GM12878 (cell line): ENCODE measurements at regions not wholly inside any gene's neighbourhood (a gene's known extent, or its start where the extent isn't known, plus 50 kb on each side); places are given as distances from the start of the nearest gene placed in this dataset.

Experiments used
- ESRRA ChIP-seq: IDR thresholded peaks from 2 replicates; pipeline ENCODE4 v1.6.1; 2012; ENCODE audit warnings: mild to moderate bottlenecking, low read length, improper control_type of control experiment
- GATAD2B ChIP-seq: fragments of 450-650 bp; conservative IDR thresholded peaks from 2 replicates; pipeline ENCODE4 v1.6.1; 2017; ENCODE audit warnings: low read depth, mild to moderate bottlenecking, moderate library complexity
- HDAC6 ChIP-seq: fragments of 200-600 bp; sonication (generic); IDR thresholded peaks from one replicate; pipeline ENCODE4 v1.8.0; 2017; ENCODE audit warnings: antibody characterized with exemption; ENCODE audit not compliant: unreplicated experiment
- KDM1A ChIP-seq: fragments of 200-600 bp; sonication (generic); IDR thresholded peaks from 2 replicates; pipeline ENCODE4 v1.6.1; 2016; ENCODE audit warnings: borderline replicate concordance
- RAD51 ChIP-seq: fragments of 450-650 bp; IDR thresholded peaks from 2 replicates; pipeline ENCODE4 v1.6.1; 2016; ENCODE audit warnings: moderate library complexity, mild to moderate bottlenecking, inconsistent platforms
- RCOR1 ChIP-seq: conservative IDR thresholded peaks from 2 replicates; pipeline ENCODE4 v1.6.1; 2012; ENCODE audit warnings: low read depth, low read length, improper control_type of control experiment
- SMC3 ChIP-seq: IDR thresholded peaks from 2 replicates; pipeline ENCODE4 v1.6.1; 2011; ENCODE audit warnings: low read length, improper control_type of control experiment, borderline replicate concordance
- TCF3 ChIP-seq: IDR thresholded peaks from 2 replicates; pipeline ENCODE4 v1.6.1; 2012; ENCODE audit warnings: low read depth, mild to moderate bottlenecking, low read length, borderline replicate concordance; ENCODE audit not compliant: insufficient read depth
- WRNIP1 ChIP-seq: IDR thresholded peaks from 2 replicates; pipeline ENCODE4 v1.6.1; 2011; ENCODE audit warnings: low read depth, low read length, improper control_type of control experiment, borderline replicate concordance
- TF ChIP-seq, protein P1 (sequence below): IDR thresholded peaks from 2 replicates; pipeline ENCODE4 v1.6.1; 2012; ENCODE audit warnings: low read depth, low read length, improper control_type of control experiment
- TF ChIP-seq, protein P2 (sequence below): fragments of 450-650 bp; IDR thresholded peaks from 2 replicates; pipeline ENCODE4 v1.6.1; 2017; ENCODE audit warnings: mild to moderate bottlenecking, moderate library complexity
- TF ChIP-seq, protein P3 (sequence below): fragments of 450-650 bp; IDR thresholded peaks from 2 replicates; pipeline ENCODE4 v1.6.1; 2016; ENCODE audit warnings: mild to moderate bottlenecking
- TF ChIP-seq, protein P4 (sequence below), 3 experiments: IDR thresholded peaks in 2 of 3; conservative IDR thresholded peaks in 1 of 3; 2 replicates each; pipeline ENCODE4 v1.5.1; 2011; ENCODE audit warnings: low read depth in 3 of 3, low read length in 3 of 3, mild to moderate bottlenecking in 3 of 3, control low read depth in 2 of 3, moderate library complexity in 2 of 3, inconsistent platforms in 1 of 3, mixed read lengths in 1 of 3; ENCODE audit not compliant: control insufficient read depth in 2 of 3, insufficient read depth in 1 of 3; ENCODE audit errors: extremely low read depth in 1 of 3
- TF ChIP-seq, protein P5 (sequence below): fragments of 450-650 bp; formaldehyde crosslinking; IDR thresholded peaks from 2 replicates; pipeline ENCODE4 v1.4.0; 2020; ENCODE audit warnings: mild to moderate bottlenecking, moderate library complexity
- TF ChIP-seq, protein P6 (sequence below): IDR thresholded peaks from 2 replicates; pipeline ENCODE4 v1.6.1; 2012; ENCODE audit warnings: low read length, inconsistent platforms

DNA sequence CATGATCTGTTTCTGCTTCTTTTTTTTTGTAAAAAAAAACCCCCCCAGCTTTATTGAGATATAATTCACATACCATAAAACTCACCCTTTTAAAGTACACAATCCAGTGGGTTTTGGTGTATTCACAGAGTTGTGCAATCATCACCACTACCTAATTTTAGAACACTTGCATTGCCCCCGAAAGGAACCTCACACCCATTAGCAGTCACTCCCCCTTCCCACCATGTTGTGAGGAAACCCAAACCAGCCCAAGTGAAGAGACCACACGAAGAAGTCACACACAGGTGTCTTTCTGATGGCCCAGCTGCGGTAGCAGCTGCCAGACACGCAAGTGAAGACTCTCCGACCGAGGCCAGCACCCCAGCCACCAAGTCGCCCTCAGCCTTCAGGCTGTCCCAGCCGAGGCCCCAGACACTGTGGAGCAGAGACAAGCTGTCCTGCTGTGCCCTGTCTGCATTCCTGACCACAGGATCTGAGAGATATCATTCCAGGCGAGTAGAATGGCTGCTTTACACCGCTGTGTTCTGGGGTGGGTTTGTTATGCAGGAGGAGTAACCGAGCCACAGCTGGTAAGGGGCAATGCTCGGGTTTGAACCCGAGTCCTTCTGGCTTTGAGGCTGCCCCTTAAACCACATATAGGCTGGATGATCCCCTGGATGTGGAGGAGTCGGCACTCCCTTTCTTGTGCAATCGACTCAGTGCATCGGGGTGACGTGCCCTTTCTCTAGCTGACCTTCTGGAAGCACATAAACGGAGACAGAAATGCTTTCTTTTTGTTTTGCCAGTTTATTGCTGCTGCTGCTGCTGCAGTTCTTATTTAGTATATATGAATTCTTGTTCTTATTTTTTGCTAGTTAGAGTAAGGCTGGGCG is 59.1 kb upstream of the PTPN1 start (continued):
- TF ChIP-seq, protein P1, sequence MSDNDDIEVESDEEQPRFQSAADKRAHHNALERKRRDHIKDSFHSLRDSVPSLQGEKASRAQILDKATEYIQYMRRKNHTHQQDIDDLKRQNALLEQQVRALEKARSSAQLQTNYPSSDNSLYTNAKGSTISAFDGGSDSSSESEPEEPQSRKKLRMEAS = no peak
- TF ChIP-seq, protein P2, sequence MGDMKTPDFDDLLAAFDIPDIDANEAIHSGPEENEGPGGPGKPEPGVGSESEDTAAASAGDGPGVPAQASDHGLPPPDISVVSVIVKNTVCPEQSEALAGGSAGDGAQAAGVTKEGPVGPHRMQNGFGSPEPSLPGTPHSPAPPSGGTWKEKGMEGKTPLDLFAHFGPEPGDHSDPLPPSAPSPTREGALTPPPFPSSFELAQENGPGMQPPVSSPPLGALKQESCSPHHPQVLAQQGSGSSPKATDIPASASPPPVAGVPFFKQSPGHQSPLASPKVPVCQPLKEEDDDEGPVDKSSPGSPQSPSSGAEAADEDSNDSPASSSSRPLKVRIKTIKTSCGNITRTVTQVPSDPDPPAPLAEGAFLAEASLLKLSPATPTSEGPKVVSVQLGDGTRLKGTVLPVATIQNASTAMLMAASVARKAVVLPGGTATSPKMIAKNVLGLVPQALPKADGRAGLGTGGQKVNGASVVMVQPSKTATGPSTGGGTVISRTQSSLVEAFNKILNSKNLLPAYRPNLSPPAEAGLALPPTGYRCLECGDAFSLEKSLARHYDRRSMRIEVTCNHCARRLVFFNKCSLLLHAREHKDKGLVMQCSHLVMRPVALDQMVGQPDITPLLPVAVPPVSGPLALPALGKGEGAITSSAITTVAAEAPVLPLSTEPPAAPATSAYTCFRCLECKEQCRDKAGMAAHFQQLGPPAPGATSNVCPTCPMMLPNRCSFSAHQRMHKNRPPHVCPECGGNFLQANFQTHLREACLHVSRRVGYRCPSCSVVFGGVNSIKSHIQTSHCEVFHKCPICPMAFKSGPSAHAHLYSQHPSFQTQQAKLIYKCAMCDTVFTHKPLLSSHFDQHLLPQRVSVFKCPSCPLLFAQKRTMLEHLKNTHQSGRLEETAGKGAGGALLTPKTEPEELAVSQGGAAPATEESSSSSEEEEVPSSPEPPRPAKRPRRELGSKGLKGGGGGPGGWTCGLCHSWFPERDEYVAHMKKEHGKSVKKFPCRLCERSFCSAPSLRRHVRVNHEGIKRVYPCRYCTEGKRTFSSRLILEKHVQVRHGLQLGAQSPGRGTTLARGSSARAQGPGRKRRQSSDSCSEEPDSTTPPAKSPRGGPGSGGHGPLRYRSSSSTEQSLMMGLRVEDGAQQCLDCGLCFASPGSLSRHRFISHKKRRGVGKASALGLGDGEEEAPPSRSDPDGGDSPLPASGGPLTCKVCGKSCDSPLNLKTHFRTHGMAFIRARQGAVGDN = no peak
- TF ChIP-seq HDAC6 (no peak), RAD51 (no peak), GATAD2B (no peak), SMC3 (no peak), WRNIP1 (no peak), KDM1A (no peak), ESRRA (no peak), RCOR1 (0 out of 2 replicates have a peak, but pooled peaks have one; percentile 10), TCF3 (peak; percentile 99)
- TF ChIP-seq, protein P3, sequence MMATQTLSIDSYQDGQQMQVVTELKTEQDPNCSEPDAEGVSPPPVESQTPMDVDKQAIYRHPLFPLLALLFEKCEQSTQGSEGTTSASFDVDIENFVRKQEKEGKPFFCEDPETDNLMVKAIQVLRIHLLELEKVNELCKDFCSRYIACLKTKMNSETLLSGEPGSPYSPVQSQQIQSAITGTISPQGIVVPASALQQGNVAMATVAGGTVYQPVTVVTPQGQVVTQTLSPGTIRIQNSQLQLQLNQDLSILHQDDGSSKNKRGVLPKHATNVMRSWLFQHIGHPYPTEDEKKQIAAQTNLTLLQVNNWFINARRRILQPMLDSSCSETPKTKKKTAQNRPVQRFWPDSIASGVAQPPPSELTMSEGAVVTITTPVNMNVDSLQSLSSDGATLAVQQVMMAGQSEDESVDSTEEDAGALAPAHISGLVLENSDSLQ = no peak; the same call in 1 of the 2 replicates
- TF ChIP-seq, protein P4, sequence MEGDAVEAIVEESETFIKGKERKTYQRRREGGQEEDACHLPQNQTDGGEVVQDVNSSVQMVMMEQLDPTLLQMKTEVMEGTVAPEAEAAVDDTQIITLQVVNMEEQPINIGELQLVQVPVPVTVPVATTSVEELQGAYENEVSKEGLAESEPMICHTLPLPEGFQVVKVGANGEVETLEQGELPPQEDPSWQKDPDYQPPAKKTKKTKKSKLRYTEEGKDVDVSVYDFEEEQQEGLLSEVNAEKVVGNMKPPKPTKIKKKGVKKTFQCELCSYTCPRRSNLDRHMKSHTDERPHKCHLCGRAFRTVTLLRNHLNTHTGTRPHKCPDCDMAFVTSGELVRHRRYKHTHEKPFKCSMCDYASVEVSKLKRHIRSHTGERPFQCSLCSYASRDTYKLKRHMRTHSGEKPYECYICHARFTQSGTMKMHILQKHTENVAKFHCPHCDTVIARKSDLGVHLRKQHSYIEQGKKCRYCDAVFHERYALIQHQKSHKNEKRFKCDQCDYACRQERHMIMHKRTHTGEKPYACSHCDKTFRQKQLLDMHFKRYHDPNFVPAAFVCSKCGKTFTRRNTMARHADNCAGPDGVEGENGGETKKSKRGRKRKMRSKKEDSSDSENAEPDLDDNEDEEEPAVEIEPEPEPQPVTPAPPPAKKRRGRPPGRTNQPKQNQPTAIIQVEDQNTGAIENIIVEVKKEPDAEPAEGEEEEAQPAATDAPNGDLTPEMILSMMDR (IDR thresholded peaks at IDR 0.05 in 2 of 3, conservative IDR thresholded peaks at IDR 0.05 in 1 of 3; ENCODE audit: control insufficient read depth in 2 of 3, extremely low read depth in 1 of 3, insufficient read depth in 1 of 3, low read depth in 3 of 3, low read length in 3 of 3) = no peak
- TF ChIP-seq, protein P5, sequence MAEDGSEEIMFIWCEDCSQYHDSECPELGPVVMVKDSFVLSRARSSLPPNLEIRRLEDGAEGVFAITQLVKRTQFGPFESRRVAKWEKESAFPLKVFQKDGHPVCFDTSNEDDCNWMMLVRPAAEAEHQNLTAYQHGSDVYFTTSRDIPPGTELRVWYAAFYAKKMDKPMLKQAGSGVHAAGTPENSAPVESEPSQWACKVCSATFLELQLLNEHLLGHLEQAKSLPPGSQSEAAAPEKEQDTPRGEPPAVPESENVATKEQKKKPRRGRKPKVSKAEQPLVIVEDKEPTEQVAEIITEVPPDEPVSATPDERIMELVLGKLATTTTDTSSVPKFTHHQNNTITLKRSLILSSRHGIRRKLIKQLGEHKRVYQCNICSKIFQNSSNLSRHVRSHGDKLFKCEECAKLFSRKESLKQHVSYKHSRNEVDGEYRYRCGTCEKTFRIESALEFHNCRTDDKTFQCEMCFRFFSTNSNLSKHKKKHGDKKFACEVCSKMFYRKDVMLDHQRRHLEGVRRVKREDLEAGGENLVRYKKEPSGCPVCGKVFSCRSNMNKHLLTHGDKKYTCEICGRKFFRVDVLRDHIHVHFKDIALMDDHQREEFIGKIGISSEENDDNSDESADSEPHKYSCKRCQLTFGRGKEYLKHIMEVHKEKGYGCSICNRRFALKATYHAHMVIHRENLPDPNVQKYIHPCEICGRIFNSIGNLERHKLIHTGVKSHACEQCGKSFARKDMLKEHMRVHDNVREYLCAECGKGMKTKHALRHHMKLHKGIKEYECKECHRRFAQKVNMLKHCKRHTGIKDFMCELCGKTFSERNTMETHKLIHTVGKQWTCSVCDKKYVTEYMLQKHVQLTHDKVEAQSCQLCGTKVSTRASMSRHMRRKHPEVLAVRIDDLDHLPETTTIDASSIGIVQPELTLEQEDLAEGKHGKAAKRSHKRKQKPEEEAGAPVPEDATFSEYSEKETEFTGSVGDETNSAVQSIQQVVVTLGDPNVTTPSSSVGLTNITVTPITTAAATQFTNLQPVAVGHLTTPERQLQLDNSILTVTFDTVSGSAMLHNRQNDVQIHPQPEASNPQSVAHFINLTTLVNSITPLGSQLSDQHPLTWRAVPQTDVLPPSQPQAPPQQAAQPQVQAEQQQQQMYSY (CRISPR knock-in tag) = no peak
- TF ChIP-seq, protein P6, sequence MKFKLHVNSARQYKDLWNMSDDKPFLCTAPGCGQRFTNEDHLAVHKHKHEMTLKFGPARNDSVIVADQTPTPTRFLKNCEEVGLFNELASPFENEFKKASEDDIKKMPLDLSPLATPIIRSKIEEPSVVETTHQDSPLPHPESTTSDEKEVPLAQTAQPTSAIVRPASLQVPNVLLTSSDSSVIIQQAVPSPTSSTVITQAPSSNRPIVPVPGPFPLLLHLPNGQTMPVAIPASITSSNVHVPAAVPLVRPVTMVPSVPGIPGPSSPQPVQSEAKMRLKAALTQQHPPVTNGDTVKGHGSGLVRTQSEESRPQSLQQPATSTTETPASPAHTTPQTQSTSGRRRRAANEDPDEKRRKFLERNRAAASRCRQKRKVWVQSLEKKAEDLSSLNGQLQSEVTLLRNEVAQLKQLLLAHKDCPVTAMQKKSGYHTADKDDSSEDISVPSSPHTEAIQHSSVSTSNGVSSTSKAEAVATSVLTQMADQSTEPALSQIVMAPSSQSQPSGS = peak; percentile 56
